DND-41 (cell line): ENCODE measurements at regions not wholly inside any gene's neighbourhood (a gene's known extent, or its start where the extent isn't known, plus 50 kb on each side); places are given as distances from the start of the nearest gene placed in this dataset.
A peak's percentile ranks its signal among the peaks of the same experiment; 100 is the strongest.

Experiments used
- ATAC-seq: fragments of 200-7000 bp; cut with Tn5 transposase; 3 replicates; pipeline ENCODE4 v1.9.1; 2021; ENCODE audit warnings: low read depth; ENCODE audit not compliant: insufficient read depth
- DNase-seq: peaks from one replicate; pipeline ENCODE4 v3.0.0-alpha.2; 2020
- H2AFZ ChIP-seq: 2 replicates; pipeline ENCODE4 v1.6.0; 2012; ENCODE audit warnings: low read depth, low read length
- H3K27ac ChIP-seq: 2 replicates; pipeline ENCODE4 v1.5.1; 2012; ENCODE audit warnings: low read length, inconsistent platforms
- H3K27me3 ChIP-seq: fragments of 200-600 bp; sonication (generic); 2 replicates; pipeline ENCODE4 v1.6.0; 2012; ENCODE audit warnings: low read length, mild to moderate bottlenecking, inconsistent platforms; ENCODE audit not compliant: insufficient read depth, poor library complexity
- H3K36me3 ChIP-seq: 2 replicates; pipeline ENCODE4 v1.5.1; 2012; ENCODE audit warnings: low read length, inconsistent platforms; ENCODE audit not compliant: insufficient read depth
- H3K4me1 ChIP-seq: 2 replicates; pipeline ENCODE4 v1.5.1; 2012; ENCODE audit warnings: mild to moderate bottlenecking, low read length; ENCODE audit not compliant: insufficient read depth
- H3K4me2 ChIP-seq: 2 replicates; pipeline ENCODE4 v1.6.0; 2012; ENCODE audit warnings: mild to moderate bottlenecking, moderate library complexity, low read length, inconsistent platforms; ENCODE audit not compliant: insufficient read depth
- H3K4me3 ChIP-seq, 2 experiments: fragments of 200-600 bp in 1 of 2; shearing (Covaris generic) in 1 of 2; 2 replicates each; pipeline ENCODE4 v1.5.1; 2012 to 2016; ENCODE audit warnings: inconsistent platforms in 2 of 2, low read length in 2 of 2, mild to moderate bottlenecking in 2 of 2, low read depth in 1 of 2, moderate library complexity in 1 of 2
- H3K79me2 ChIP-seq: 2 replicates; pipeline ENCODE4 v1.6.0; 2012; ENCODE audit warnings: low read length, inconsistent platforms; ENCODE audit not compliant: insufficient read depth
- H3K9ac ChIP-seq: 2 replicates; pipeline ENCODE4 v1.6.0; 2012; ENCODE audit warnings: low read depth, mild to moderate bottlenecking, inconsistent platforms, low read length, moderate library complexity
- H3K9me3 ChIP-seq: 2 replicates; pipeline ENCODE4 v1.5.1; 2012; ENCODE audit warnings: low read length, moderate library complexity, mild to moderate bottlenecking, inconsistent platforms; ENCODE audit not compliant: insufficient read depth, severe bottlenecking
- H4K20me1 ChIP-seq: 2 replicates; pipeline ENCODE4 v1.6.0; 2012; ENCODE audit warnings: low read length; ENCODE audit not compliant: insufficient read depth
- CTCF ChIP-seq: IDR thresholded peaks from 2 replicates; pipeline ENCODE4 v1.5.1; 2012; ENCODE audit warnings: borderline replicate concordance, low read length, moderate library complexity, mild to moderate bottlenecking; ENCODE audit not compliant: poor library complexity, severe bottlenecking; ENCODE audit errors: extremely low read depth
- EZH2 ChIP-seq: IDR thresholded peaks from 3 replicates; pipeline ENCODE4 v1.6.1; 2012; ENCODE audit warnings: borderline replicate concordance, low read depth, mild to moderate bottlenecking, moderate library complexity, low read length, inconsistent platforms; ENCODE audit not compliant: severe bottlenecking

- Histone ChIP-seq H3K4me3 (no peak overlapping the region), H4K20me1 (no peaks in the 10 kb centered on the region), H3K4me1 (no peaks in the 10 kb centered on the region), H3K36me3 (no peaks in the 10 kb centered on the region), H3K27me3 (no peaks in the 10 kb centered on the region), H3K9ac (no peak overlapping the region), H3K79me2 (no peaks in the 10 kb centered on the region), H3K4me2 (no peak overlapping the region), H2AFZ (no peak overlapping the region), H3K9me3 (no peaks in the 10 kb centered on the region), H3K27ac (no peak overlapping the region)
- DNase-seq (no peak), ATAC-seq (no peak)
- TF ChIP-seq CTCF, result no peak
- no peak for TF ChIP-seq EZH2
These were observed 109.0 kb upstream of the ETV3 start for GRCh38 chr1:157247005-157247763.

- no peak for TF ChIP-seq EZH2
- no peak for TF ChIP-seq CTCF
- Histone ChIP-seq H3K27ac (no peak overlapping the region), H3K36me3 (no peaks in the 10 kb centered on the region), H2AFZ (no peak overlapping the region), H3K4me3 (no peak overlapping the region), H3K79me2 (no peaks in the 10 kb centered on the region), H4K20me1 (no peaks in the 10 kb centered on the region), H3K27me3 (no peaks in the 10 kb centered on the region), H3K4me1 (no peaks in the 10 kb centered on the region), H3K9ac (no peak overlapping the region), H3K4me2 (no peak overlapping the region), H3K9me3 (no peaks in the 10 kb centered on the region)
- peak; percentile 52; the same call in 1 of the 3 replicates for ATAC-seq
- peak; percentile 8 for DNase-seq
These were observed 107.6 kb upstream of the ETV3 start for GRCh38 chr1:157245823-157246222.

GRCh38 chr1:157241185-157241538, 103.0 kb upstream of the ETV3 start:
- H2AFZ ChIP-seq, result no peak overlapping the region
- no peak for DNase-seq
- H3K4me1 ChIP-seq, result no peaks in the 10 kb centered on the region
- H3K79me2 ChIP-seq, result no peaks in the 10 kb centered on the region
- H3K36me3 ChIP-seq, result no peaks in the 10 kb centered on the region
- no peak overlapping the region for H3K27ac ChIP-seq
- H3K4me3 ChIP-seq, result no peak overlapping the region
- ATAC-seq, result no peak
- no peak overlapping the region for H3K9ac ChIP-seq
- H3K9me3 ChIP-seq, result no peaks in the 10 kb centered on the region
- peaks cover 12% of the 10 kb centered on the region for H3K27me3 ChIP-seq
- TF ChIP-seq CTCF (no peak), EZH2 (no peak)
- no peak overlapping the region for H3K4me2 ChIP-seq
- H4K20me1 ChIP-seq, result no peaks in the 10 kb centered on the region
